ENCODE measurements at regions not wholly inside any gene's neighbourhood (a gene's known extent, or its start where the extent isn't known, plus 50 kb on each side); places are given as distances from the start of the nearest gene placed in this dataset.
"Not testable (repeated sequence)": the region's sequence is repeated elsewhere in the genome, so short reads cannot be mapped to it uniquely, and the experiment has no call there.

GRCh38 chrX:138923805-138924204 is 212.3 kb upstream of the FGF13 start:
- 0 out of 2 replicates have a peak, but pooled peaks cover 2% of the 10 kb centered on the region for H3K4me1 ChIP-seq (ENCODE audit: insufficient read depth, low read length)
- no peak overlapping the region for H3K9ac ChIP-seq (ENCODE audit: low read depth, low read length)
- no peaks in the 10 kb centered on the region for H3K36me3 ChIP-seq (ENCODE audit: insufficient read depth, low read length)
- no peaks in the 10 kb centered on the region; the same call in 1 of the 2 replicates for H3K9me3 ChIP-seq (ENCODE audit: control insufficient read depth, insufficient read depth, low read length)

DNA sequence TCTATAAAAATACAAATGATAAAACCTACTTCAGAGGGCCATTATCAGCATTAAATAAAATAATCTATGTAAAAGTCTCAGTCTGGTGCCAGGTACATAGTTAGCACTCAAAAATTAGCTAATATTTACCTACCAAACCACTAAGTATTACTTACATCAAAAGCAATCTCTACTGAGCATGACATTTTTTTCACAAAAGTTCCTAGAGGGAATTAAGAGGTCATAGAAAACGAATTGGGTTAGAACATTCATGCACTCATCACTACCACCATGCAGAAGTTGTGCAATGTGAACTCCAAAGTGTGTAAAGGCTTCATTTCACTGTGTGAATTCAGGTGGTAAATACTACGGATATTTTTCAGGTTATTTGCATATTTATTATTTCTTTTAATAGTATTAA is 209.5 kb upstream of the FGF13 start:
- Histone ChIP-seq H3K9me3 (ENCODE audit: control insufficient read depth, insufficient read depth, low read length) (no peaks in the 10 kb centered on the region; the same call in 1 of the 2 replicates), H3K4me1 (ENCODE audit: insufficient read depth, low read length) (0 out of 2 replicates have a peak, but pooled peaks cover 2% of the 10 kb centered on the region), H3K36me3 (ENCODE audit: insufficient read depth, low read length) (no peaks in the 10 kb centered on the region), H3K9ac (ENCODE audit: low read depth, low read length) (no peak overlapping the region)

DNA sequence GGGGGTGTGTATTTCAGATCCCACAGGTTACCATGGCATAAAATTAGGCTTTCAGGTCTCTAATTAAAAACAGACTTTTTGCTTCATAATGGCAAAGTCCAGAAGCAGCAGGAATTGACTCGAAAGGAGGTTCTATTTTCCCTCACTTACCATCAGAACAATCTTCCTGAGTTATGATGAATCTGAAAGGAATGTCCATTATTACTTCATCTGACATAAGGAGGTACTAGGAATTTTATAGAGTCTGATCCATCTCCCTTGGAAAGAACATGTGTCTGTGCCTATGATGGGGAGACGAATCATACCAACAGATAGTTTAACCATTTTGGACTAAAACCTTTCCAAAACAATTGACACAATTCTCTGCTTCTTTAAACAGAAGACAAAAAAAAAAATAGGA is 206.3 kb upstream of the FGF13 start:
- Histone ChIP-seq H3K9ac (ENCODE audit: low read depth, low read length) (no peak overlapping the region), H3K36me3 (ENCODE audit: insufficient read depth, low read length) (no peaks in the 10 kb centered on the region), H3K9me3 (ENCODE audit: control insufficient read depth, insufficient read depth, low read length) (no peaks in the 10 kb centered on the region), H3K4me1 (ENCODE audit: insufficient read depth, low read length) (no peaks in the 10 kb centered on the region)

- Histone ChIP-seq H3K4me1 (ENCODE audit: insufficient read depth, low read length) (no peaks in the 10 kb centered on the region), H3K9ac (ENCODE audit: low read depth, low read length) (no peak overlapping the region), H3K9me3 (ENCODE audit: control insufficient read depth, insufficient read depth, low read length) (no peaks in the 10 kb centered on the region), H3K36me3 (ENCODE audit: insufficient read depth, low read length) (no peaks in the 10 kb centered on the region)
Measured at GRCh38 chrX:138914767-138915166, 203.2 kb upstream of the FGF13 start.

- Histone ChIP-seq H3K4me1 (ENCODE audit: insufficient read depth, low read length) (0 out of 2 replicates have a peak, but pooled peaks cover 3% of the 10 kb centered on the region), H3K9me3 (ENCODE audit: control insufficient read depth, insufficient read depth, low read length) (no peaks in the 10 kb centered on the region)
Measured at GRCh38 chrX:138908577-138908976, 197.1 kb upstream of the FGF13 start.

GRCh38 chrX:138897621-138898492 is 186.3 kb upstream of the FGF13 start:
- Histone ChIP-seq H3K4me1 (ENCODE audit: insufficient read depth, low read length) (no peaks in the 10 kb centered on the region), H3K36me3 (ENCODE audit: insufficient read depth, low read length) (no peaks in the 10 kb centered on the region), H3K9me3 (ENCODE audit: control insufficient read depth, insufficient read depth, low read length) (no peaks in the 10 kb centered on the region), H3K9ac (ENCODE audit: low read depth, low read length) (no peak overlapping the region)

More at GRCh38 chrX:138908577-138908976, 197.1 kb upstream of the FGF13 start:
- Histone ChIP-seq H3K9ac (ENCODE audit: low read depth, low read length) (no peak overlapping the region), H3K36me3 (ENCODE audit: insufficient read depth, low read length) (no peaks in the 10 kb centered on the region)

DNA sequence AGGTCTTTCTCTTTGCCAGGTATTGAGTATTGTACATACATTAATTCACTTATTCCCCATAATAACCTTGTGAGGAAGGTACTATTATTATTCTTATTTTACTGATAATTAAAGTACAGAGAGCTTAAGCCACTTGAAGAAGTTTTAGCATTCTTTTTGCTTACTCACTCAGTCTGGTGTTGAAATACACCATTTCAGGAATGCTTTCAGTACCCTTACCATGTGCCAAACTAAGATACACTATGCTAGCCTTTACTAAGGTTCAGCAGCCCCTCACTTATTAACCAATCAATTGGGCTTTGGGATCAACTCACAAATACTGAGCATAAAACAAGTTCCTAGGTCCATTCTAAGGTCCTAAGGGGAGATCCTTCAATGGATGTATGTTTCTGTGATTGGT is 179.0 kb upstream of the FGF13 start:
- H3K4me1 ChIP-seq (ENCODE audit: insufficient read depth, low read length) = no peaks in the 10 kb centered on the region
- no peak overlapping the region for H3K9ac ChIP-seq (ENCODE audit: low read depth, low read length)
- no peaks in the 10 kb centered on the region for H3K9me3 ChIP-seq (ENCODE audit: control insufficient read depth, insufficient read depth, low read length)
- no peaks in the 10 kb centered on the region for H3K36me3 ChIP-seq (ENCODE audit: insufficient read depth, low read length)

DNA sequence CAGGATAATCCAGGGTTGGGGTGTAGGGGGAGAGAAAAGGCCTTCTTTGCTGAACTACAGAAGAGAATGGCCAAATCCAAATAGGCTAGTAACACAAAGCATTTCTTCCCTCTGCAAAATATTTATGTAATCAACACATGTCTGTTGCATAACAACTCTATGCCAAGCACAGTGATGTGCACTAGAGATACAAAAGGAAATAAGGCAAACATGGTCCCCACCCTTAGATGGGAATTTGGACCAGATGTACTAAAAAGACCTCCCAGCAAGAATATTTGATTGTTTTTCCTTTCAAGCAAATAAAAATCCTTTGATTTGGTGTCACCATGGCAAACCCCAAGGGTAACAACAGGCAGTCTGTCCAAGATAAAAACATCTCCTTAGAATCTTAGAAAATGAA is 177.6 kb upstream of the FGF13 start:
- Histone ChIP-seq H3K4me1 (ENCODE audit: insufficient read depth, low read length) (no peaks in the 10 kb centered on the region), H3K36me3 (ENCODE audit: insufficient read depth, low read length) (no peaks in the 10 kb centered on the region)

DNA sequence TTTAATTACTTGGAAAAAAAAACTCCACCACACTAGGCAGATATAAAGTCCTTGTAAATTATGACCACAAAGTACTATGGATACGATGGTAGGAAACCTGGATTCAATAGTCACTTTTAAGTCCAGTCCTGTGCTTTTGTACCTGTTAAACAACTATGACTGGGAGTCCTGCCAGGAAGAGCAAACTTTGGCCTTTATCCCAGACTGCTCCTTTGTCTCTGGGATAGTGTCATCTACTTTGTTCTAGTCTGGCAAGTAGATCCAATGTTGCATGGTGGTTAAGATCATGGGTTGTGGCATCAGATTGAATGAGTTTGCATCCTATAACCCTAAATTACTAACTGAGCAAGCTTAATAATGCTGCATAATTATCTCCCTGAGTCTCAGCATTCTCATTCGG is 175.3 kb upstream of the FGF13 start:
- Histone ChIP-seq H3K4me1 (ENCODE audit: insufficient read depth, low read length) (no peaks in the 10 kb centered on the region), H3K36me3 (ENCODE audit: insufficient read depth, low read length) (no peaks in the 10 kb centered on the region), H3K9me3 (ENCODE audit: control insufficient read depth, insufficient read depth, low read length) (no peaks in the 10 kb centered on the region), H3K9ac (ENCODE audit: low read depth, low read length) (no peak overlapping the region)

More for the DNA sequence above, 177.6 kb upstream of the FGF13 start:
- Histone ChIP-seq H3K9ac (ENCODE audit: low read depth, low read length) (no peak overlapping the region), H3K9me3 (ENCODE audit: control insufficient read depth, insufficient read depth, low read length) (no peaks in the 10 kb centered on the region)

GRCh38 chrX:138885886-138886285 is 174.4 kb upstream of the FGF13 start:
- Histone ChIP-seq H3K36me3 (ENCODE audit: insufficient read depth, low read length) (no peaks in the 10 kb centered on the region), H3K9ac (ENCODE audit: low read depth, low read length) (no peak overlapping the region), H3K4me1 (ENCODE audit: insufficient read depth, low read length) (no peaks in the 10 kb centered on the region), H3K9me3 (ENCODE audit: control insufficient read depth, insufficient read depth, low read length) (no peaks in the 10 kb centered on the region)

GRCh38 chrX:138880293-138880692 is 168.8 kb upstream of the FGF13 start:
- H3K9me3 ChIP-seq (ENCODE audit: control insufficient read depth, insufficient read depth, low read length); H3K36me3 ChIP-seq (ENCODE audit: insufficient read depth, low read length); H3K9ac ChIP-seq (ENCODE audit: low read depth, low read length); H3K4me1 ChIP-seq (ENCODE audit: insufficient read depth, low read length): not testable (repeated sequence)

DNA sequence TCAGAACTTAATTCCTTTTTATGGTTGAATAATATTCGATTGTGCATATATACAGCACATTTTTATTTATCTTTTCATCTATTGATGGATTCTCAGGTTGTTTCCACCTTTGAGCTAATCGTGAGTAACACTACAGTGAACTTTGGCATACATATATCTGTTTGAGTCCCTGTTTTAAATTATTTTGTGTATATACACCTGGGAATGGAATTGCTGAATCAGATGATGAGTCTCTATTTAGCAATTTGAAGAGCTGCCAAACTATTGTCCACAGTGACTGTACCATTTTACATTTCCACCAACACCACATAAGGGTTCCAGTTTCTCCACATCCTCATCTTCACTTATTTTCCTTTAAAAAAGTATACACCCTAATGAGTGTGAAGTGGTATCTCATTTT is 166.2 kb upstream of the FGF13 start:
- Histone ChIP-seq H3K36me3 (ENCODE audit: insufficient read depth, low read length) (no peaks in the 10 kb centered on the region), H3K9ac (ENCODE audit: low read depth, low read length) (no peak overlapping the region), H3K4me1 (ENCODE audit: insufficient read depth, low read length) (peaks cover 4% of the 10 kb centered on the region), H3K9me3 (ENCODE audit: control insufficient read depth, insufficient read depth, low read length) (no peaks in the 10 kb centered on the region)

DNA sequence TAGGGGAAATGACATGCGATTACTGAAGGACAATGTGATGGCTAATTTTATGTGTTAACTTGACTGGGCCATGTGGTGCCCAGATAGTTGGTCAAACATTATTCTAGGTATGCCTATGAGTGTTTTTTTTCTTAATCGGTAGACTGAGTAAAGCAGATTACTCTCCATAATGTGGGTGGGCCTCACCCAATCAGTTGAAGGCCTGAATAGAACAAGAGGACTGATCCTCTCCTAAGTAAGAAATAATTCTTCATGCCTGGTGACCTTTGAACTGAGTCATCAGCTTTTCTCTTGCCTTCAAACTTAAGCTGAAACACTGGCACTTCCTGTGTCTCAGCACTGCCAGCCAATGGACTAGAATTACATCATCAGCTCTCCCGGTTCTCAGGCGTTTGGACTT is 164.0 kb upstream of the FGF13 start:
- H3K4me1 ChIP-seq (ENCODE audit: insufficient read depth, low read length) = peaks cover 8% of the 10 kb centered on the region
- H3K9me3 ChIP-seq (ENCODE audit: control insufficient read depth, insufficient read depth, low read length) = no peaks in the 10 kb centered on the region
- no peaks in the 10 kb centered on the region for H3K36me3 ChIP-seq (ENCODE audit: insufficient read depth, low read length)
- H3K9ac ChIP-seq (ENCODE audit: low read depth, low read length) = no peak overlapping the region

- Histone ChIP-seq H3K4me1 (ENCODE audit: insufficient read depth, low read length) (peaks cover 8% of the 10 kb centered on the region), H3K9me3 (ENCODE audit: control insufficient read depth, insufficient read depth, low read length) (no peaks in the 10 kb centered on the region), H3K36me3 (ENCODE audit: insufficient read depth, low read length) (no peaks in the 10 kb centered on the region), H3K9ac (ENCODE audit: low read depth, low read length) (no peak overlapping the region)
Measured at GRCh38 chrX:138874271-138874935, 162.9 kb upstream of the FGF13 start.

DNA sequence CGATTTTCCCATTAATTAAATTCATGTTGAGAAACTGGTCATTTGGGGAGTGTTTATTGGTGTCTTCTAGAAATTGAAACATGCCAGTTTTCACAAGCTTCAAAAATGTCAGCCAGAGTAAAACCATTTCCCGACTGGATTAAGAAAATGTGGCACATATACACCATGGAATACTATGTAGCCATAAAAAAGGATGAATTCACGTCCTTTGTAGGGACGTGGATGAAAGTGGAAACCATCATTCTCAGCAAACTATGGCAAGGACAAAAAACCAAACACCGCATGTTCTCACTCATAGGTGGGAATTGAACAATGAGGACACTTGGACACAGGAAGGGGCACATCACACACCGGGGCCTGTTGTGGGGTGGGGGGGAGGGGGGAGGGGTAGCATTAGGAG is 162.1 kb upstream of the FGF13 start:
- peaks cover 14% of the 10 kb centered on the region for H3K4me1 ChIP-seq (ENCODE audit: insufficient read depth, low read length)
- H3K9ac ChIP-seq (ENCODE audit: low read depth, low read length); H3K36me3 ChIP-seq (ENCODE audit: insufficient read depth, low read length); H3K9me3 ChIP-seq (ENCODE audit: control insufficient read depth, insufficient read depth, low read length): not testable (repeated sequence)

All from ES-I3 (cell line).